GM12878 (cell line): ENCODE measurements at regions not wholly inside any gene's neighbourhood (a gene's known extent, or its start where the extent isn't known, plus 50 kb on each side); places are given as distances from the start of the nearest gene placed in this dataset.

Experiments
- ATAC-seq: fragments of 200-7000 bp; cut with Tn5 transposase; 3 replicates; pipeline ENCODE4 v1.9.1; 2020; ENCODE audit warnings: mild to moderate bottlenecking, moderate library complexity
- BruUV-seq: library from RNA; stranded (reverse); fragments of 400-500 nt; replicated peaks from 2 replicates; lab custom pipeline; 2021; lab: Mats Ljungman, UMichigan
- CTCF ChIA-PET: fragments of 300-600 bp; sonication (Branson Sonifier 250); formaldehyde crosslinking; extraction: SDS; loops from one replicate; lab custom pipeline; 2021; ENCODE audit warnings: inconsistent platforms; lab: Yijun Ruan, JAX
- POLR2A ChIA-PET: fragments of 350-600 bp; formaldehyde crosslinking; extraction: SDS; loops from one replicate; lab custom pipeline; 2021; ENCODE audit warnings: inconsistent platforms; lab: Charles Lee
- RAD21 ChIA-PET: fragments of 300-600 bp; sonication (Branson Sonifier 250); formaldehyde crosslinking; loops from one replicate; lab custom pipeline; 2023; ENCODE audit warnings: antibody characterized with exemption; ENCODE audit not compliant: unreplicated experiment; lab: Charles Lee
- SMC1A ChIA-PET: fragments of 300-600 bp; sonication (Branson Sonifier 250); formaldehyde crosslinking; loops from one replicate; lab custom pipeline; 2023; ENCODE audit not compliant: unreplicated experiment, uncharacterized antibody; lab: Charles Lee
- DNase-seq: peaks from one replicate; pipeline ENCODE4 v3.0.0-alpha.2; 2011; ENCODE audit warnings: low read depth, low spot score
- FAIRE-seq: peaks from 3 replicates; lab custom pipeline; 2011; peaks lifted over from hg19 to GRCh38; lab: Jason Lieb, UNC
- H2AFZ ChIP-seq: 2 replicates; pipeline ENCODE4 v1.6.0; 2011; ENCODE audit warnings: low read depth, low read length, control low read depth; ENCODE audit not compliant: control insufficient read depth
- H3K27ac ChIP-seq: 2 replicates; pipeline ENCODE4 v1.5.1; 2011; ENCODE audit warnings: control low read depth; ENCODE audit not compliant: control insufficient read depth, insufficient read depth
- H3K27me3 ChIP-seq, 2 experiments: replicated peaks in 1 of 2; 2 replicates each; pipeline versions ENCODE4 v1.6.0 to v1.6.1; 2011; ENCODE audit warnings: low read length in 1 of 2; ENCODE audit not compliant: control insufficient read depth in 2 of 2, insufficient read depth in 2 of 2
- H3K36me3 ChIP-seq, 2 experiments: 2 replicates each; pipeline ENCODE4 v1.5.1; 2011; ENCODE audit warnings: low read length in 1 of 2; ENCODE audit not compliant: control insufficient read depth in 2 of 2, insufficient read depth in 2 of 2
- H3K4me1 ChIP-seq: 2 replicates; pipeline ENCODE4 v1.6.1; 2011; ENCODE audit warnings: mild to moderate bottlenecking, low read length, moderate library complexity, mixed read lengths; ENCODE audit not compliant: control insufficient read depth, insufficient read depth
- H3K4me2 ChIP-seq: 2 replicates; pipeline ENCODE4 v1.6.0; 2011; ENCODE audit warnings: control low read depth; ENCODE audit not compliant: control insufficient read depth, insufficient read depth
- H3K4me3 ChIP-seq: fragments of 200-600 bp; sonication (generic); 2 replicates; pipeline ENCODE4 v1.5.1; 2016
- H3K79me2 ChIP-seq: 2 replicates; pipeline ENCODE4 v1.6.0; 2011; ENCODE audit warnings: low read length; ENCODE audit not compliant: control insufficient read depth, insufficient read depth
- H3K9ac ChIP-seq: 2 replicates; pipeline ENCODE4 v1.8.0; 2011; ENCODE audit warnings: low read length, control low read depth, mixed read lengths; ENCODE audit not compliant: control insufficient read depth, insufficient read depth
- H3K9me3 ChIP-seq: replicated peaks from 3 replicates; pipeline ENCODE4 v1.5.1; 2011; ENCODE audit warnings: mild to moderate bottlenecking, low read length; ENCODE audit not compliant: control insufficient read depth, insufficient read depth
- H4K20me1 ChIP-seq: 2 replicates; pipeline ENCODE4 v1.6.0; 2011; ENCODE audit not compliant: control insufficient read depth, insufficient read depth
- BHLHE40 ChIP-seq, 2 experiments: fragments of 450-650 bp in 1 of 2; IDR thresholded peaks; 2 replicates each; pipeline ENCODE4 v1.6.1; 2011 to 2017; ENCODE audit warnings: low read depth in 2 of 2, borderline replicate concordance in 1 of 2, improper control_type of control experiment in 1 of 2, low read length in 1 of 2, mild to moderate bottlenecking in 1 of 2
- CEBPB ChIP-seq, 2 experiments: fragments of 150-350 bp in 1 of 2; IDR thresholded peaks; 2 replicates each; pipeline ENCODE4 v1.6.1; 2012 to 2014; ENCODE audit warnings: low read depth in 2 of 2, low read length in 2 of 2, borderline replicate concordance in 1 of 2, inconsistent platforms in 1 of 2
- E2F4 ChIP-seq: IDR thresholded peaks from 2 replicates; pipeline ENCODE4 v1.6.1; 2012; ENCODE audit warnings: low read depth, low read length, improper control_type of control experiment
- MEF2A ChIP-seq: IDR thresholded peaks from 2 replicates; pipeline ENCODE4 v1.6.1; 2011; ENCODE audit warnings: low read depth, mild to moderate bottlenecking, low read length, moderate library complexity; ENCODE audit not compliant: insufficient read depth
- NFXL1 ChIP-seq: fragments of 450-650 bp; IDR thresholded peaks from 2 replicates; pipeline ENCODE4 v1.6.1; 2017; ENCODE audit warnings: antibody characterized with exemption, mild to moderate bottlenecking, borderline replicate concordance
- NR2F1 ChIP-seq: fragments of 450-650 bp; conservative IDR thresholded peaks from 2 replicates; pipeline ENCODE4 v1.6.1; 2017; ENCODE audit warnings: mild to moderate bottlenecking
- POLR2A ChIP-seq: IDR thresholded peaks from 2 replicates; pipeline ENCODE4 v1.6.1; 2011; ENCODE audit warnings: low read depth, mild to moderate bottlenecking, low read length
- RELB ChIP-seq: fragments of 450-650 bp; IDR thresholded peaks from 2 replicates; pipeline ENCODE4 v1.6.1; 2017; ENCODE audit warnings: low read depth, mild to moderate bottlenecking, moderate library complexity
- SMAD1 ChIP-seq: fragments of 450-650 bp; IDR thresholded peaks from 2 replicates; pipeline ENCODE4 v1.6.1; 2018; ENCODE audit warnings: mild to moderate bottlenecking, low read depth; ENCODE audit not compliant: partially characterized antibody
- SMC3 ChIP-seq: IDR thresholded peaks from 2 replicates; pipeline ENCODE4 v1.6.1; 2011; ENCODE audit warnings: low read length, improper control_type of control experiment, borderline replicate concordance
- SUZ12 ChIP-seq: fragments of 200-600 bp; sonication (generic); IDR thresholded peaks from one replicate; pipeline ENCODE4 v1.6.1; 2018; ENCODE audit warnings: antibody characterized with exemption, mild to moderate bottlenecking; ENCODE audit not compliant: unreplicated experiment
- TCF7 ChIP-seq: IDR thresholded peaks from 2 replicates; pipeline ENCODE4 v1.6.1; 2014; ENCODE audit warnings: antibody characterized with exemption, borderline replicate concordance
- ZNF622 ChIP-seq: fragments of 450-650 bp; IDR thresholded peaks from 2 replicates; pipeline ENCODE4 v1.6.1; 2017; ENCODE audit warnings: mild to moderate bottlenecking, inconsistent platforms
- WGBS: methylation state at CpG from one replicate; pipeline ENCODE4 v1.1.6; 2016; ENCODE audit warnings: low lambda C conversion rate; ENCODE audit not compliant: insufficient replicate concordance, insufficient coverage; ENCODE audit errors: missing lambda C conversion rate; 5-methylcytosine and 5-hydroxymethylcytosine counted together
- in situ Hi-C: fragments of 300-500 bp; cut with MboI; formaldehyde crosslinking; loops from 9 replicates; pipeline ENCODE4 v1.14.3; 2018; ENCODE audit warnings: mixed read lengths
- intact Hi-C: fragments of 100-400 bp; cut with micrococcal nuclease; formaldehyde crosslinking; loops from one replicate; pipeline ENCODE4 v1.14.2; 2022; ENCODE audit not compliant: unreplicated experiment
- TF ChIP-seq, protein P1 (sequence below): IDR thresholded peaks from 2 replicates; pipeline ENCODE4 v1.6.1; 2012; ENCODE audit warnings: low read length, inconsistent platforms

DNA sequence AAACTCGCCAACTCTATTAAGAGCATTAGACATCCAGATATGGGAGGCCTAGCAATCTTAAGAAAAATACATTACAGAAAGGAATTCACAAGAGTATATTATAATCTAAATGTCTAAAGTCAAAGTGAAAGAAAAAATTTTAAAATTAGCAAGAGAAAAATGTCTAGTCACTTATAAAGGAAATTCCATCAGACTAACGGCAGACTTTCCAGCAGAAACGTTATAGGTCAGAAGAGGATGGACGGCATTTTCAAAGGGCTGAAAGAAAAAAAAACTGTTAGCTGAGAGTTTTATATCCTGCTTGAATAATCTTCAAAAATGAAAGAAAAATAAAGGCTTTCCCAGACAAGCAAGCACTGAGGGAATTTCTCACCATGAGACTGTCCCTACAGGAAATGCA, 269.0 kb downstream of the HDGFL1 start:
- TF ChIP-seq ZNF622 (no peak), NR2F1 (0 out of 2 replicates have a peak, but pooled peaks have one; percentile 21)
- Histone ChIP-seq H3K79me2 (no peaks in the 10 kb centered on the region), H4K20me1 (no peaks in the 10 kb centered on the region), H3K4me3 (no peak overlapping the region), H3K36me3 (no peaks in the 10 kb centered on the region), H3K27me3 (no peaks in the 10 kb centered on the region), H3K9ac (no peak overlapping the region), H3K9me3 (no peaks in the 10 kb centered on the region), H3K4me1 (no peaks in the 10 kb centered on the region), H3K4me2 (no peak overlapping the region), H2AFZ (no peak overlapping the region), H3K27ac (no peak overlapping the region)
- ChIA-PET POLR2A (no interaction called here), CTCF (no interaction called here), SMC1A (no interaction called here), RAD21 (no interaction called here)
- ATAC-seq = no peak
- no TSS peak for BruUV-seq
- intact Hi-C loops = no loop called here
- DNase-seq = no peak
- no peak for FAIRE-seq
- 55% methylated on average over 4 of the region's 4 CpGs for WGBS
- in situ Hi-C loops = no loop called here

GRCh38 chr6:22845467-22845866, 276.1 kb downstream of the HDGFL1 start:
- CTCF ChIA-PET = no interaction called here
- intact Hi-C loops (no loop called here), in situ Hi-C loops (no loop called here)
- no peak overlapping the region for H3K27ac ChIP-seq
- DNase-seq (no peak), FAIRE-seq (no peak), ATAC-seq (no peak)
- no peaks in the 10 kb centered on the region for H3K9me3 ChIP-seq
- BruUV-seq = no TSS peak
- no peak overlapping the region for H2AFZ ChIP-seq
- H3K79me2 ChIP-seq = no peaks in the 10 kb centered on the region
- RAD21 ChIA-PET = no interaction called here
- no peaks in the 10 kb centered on the region for H4K20me1 ChIP-seq
- SMC1A ChIA-PET = no interaction called here
- H3K4me2 ChIP-seq = no peak overlapping the region
- POLR2A ChIA-PET = no interaction called here
- no peaks in the 10 kb centered on the region for H3K4me1 ChIP-seq
- no peak overlapping the region for H3K4me3 ChIP-seq
- no peaks in the 10 kb centered on the region for H3K27me3 ChIP-seq
- no peaks in the 10 kb centered on the region for H3K36me3 ChIP-seq
- H3K9ac ChIP-seq = no peak overlapping the region
- TF ChIP-seq SMC3 = no peak
- no peak for TF ChIP-seq NFXL1
- no peak for TF ChIP-seq SMAD1
- no peak for TF ChIP-seq ZNF622
- TF ChIP-seq E2F4 = no peak
- TF ChIP-seq, protein P1, sequence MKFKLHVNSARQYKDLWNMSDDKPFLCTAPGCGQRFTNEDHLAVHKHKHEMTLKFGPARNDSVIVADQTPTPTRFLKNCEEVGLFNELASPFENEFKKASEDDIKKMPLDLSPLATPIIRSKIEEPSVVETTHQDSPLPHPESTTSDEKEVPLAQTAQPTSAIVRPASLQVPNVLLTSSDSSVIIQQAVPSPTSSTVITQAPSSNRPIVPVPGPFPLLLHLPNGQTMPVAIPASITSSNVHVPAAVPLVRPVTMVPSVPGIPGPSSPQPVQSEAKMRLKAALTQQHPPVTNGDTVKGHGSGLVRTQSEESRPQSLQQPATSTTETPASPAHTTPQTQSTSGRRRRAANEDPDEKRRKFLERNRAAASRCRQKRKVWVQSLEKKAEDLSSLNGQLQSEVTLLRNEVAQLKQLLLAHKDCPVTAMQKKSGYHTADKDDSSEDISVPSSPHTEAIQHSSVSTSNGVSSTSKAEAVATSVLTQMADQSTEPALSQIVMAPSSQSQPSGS = no peak
- TF ChIP-seq CEBPB (IDR thresholded peaks at IDR 0.05; ENCODE audit: borderline replicate concordance in 1 of 2, low read depth in 2 of 2, low read length in 2 of 2) = no peak
- no peak for TF ChIP-seq POLR2A
- TF ChIP-seq RELB = no peak
- no peak for TF ChIP-seq MEF2A
- TF ChIP-seq SUZ12 = no peak
- TF ChIP-seq BHLHE40 (IDR thresholded peaks at IDR 0.05; ENCODE audit: borderline replicate concordance in 1 of 2, low read depth in 2 of 2, low read length in 1 of 2) = no peak
- no peak for TF ChIP-seq TCF7
